ENCODE measurements at regions not wholly inside any gene's neighbourhood (a gene's known extent, or its start where the extent isn't known, plus 50 kb on each side); places are given as distances from the start of the nearest gene placed in this dataset.

DNA sequence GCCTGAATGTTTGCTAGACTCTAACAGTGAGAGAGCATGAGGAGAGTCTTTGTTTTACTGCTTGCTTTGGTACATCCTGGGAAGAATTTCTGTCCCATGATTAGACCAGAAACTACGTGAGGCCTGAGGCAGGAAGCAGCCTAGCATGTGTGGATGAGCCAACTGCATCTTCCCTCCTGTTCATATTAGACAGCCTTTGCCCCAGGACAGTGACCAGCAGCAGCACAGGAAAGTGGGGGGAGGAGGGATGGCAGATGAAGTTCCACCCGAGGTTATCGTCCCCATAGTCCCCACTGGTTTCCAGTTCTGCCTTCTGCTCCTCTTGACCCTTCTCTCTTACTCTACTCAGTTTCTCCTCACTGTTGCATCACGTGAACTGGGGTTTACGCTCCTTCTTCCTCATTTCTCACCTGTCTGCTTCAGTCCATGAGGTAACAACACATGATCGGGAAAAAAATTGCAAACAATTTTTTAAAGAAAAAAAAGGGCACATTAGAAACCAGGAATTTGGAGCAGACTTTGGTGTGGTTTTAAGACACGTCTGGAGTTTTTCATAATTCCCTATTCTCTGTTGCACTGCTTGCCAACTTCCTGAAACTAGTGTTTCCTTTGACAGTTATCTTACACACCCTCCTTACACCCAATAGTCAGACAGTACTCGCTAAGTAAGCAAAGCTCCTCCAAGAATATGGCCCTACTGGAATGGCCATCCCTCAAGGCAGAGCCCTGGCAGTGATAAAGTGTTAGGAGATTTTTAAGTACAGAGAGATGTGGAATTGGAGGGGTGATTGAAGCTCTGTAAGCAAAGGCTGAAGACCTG lies 84.1 kb downstream of the SNX18 start:
- no peak for DNase-seq

Data from stimulated activated CD4-positive, alpha-beta T cell treated with anti-CD3 and anti-CD28 coated beads, Interleukin-12 subunit alpha, Interleukin-12 subunit beta, amount 100 ng/mL, for 4 hours (primary cell).